Neuronal stem cell (in vitro differentiated cells): ENCODE measurements at regions not wholly inside any gene's neighbourhood (a gene's known extent, or its start where the extent isn't known, plus 50 kb on each side); places are given as distances from the start of the nearest gene placed in this dataset.
"Not testable (repeated sequence)": the region's sequence is repeated elsewhere in the genome, so short reads cannot be mapped to it uniquely, and the experiment has no call there.

Experiments
- DNase-seq: peaks from one replicate; pipeline ENCODE4 v3.0.0-alpha.2; 2013; ENCODE audit warnings: low spot score
- H2AFZ ChIP-seq: one replicate; pipeline ENCODE4 v1.6.1; 2013; ENCODE audit warnings: mild to moderate bottlenecking, low read length, inconsistent platforms
- H2AK5ac ChIP-seq: 2 replicates; pipeline ENCODE4 v1.6.1; 2013; ENCODE audit warnings: low read depth, mild to moderate bottlenecking, inconsistent platforms, low read length, moderate library complexity, mixed read lengths
- H2BK120ac ChIP-seq: 2 replicates; pipeline ENCODE4 v1.6.1; 2013; ENCODE audit warnings: low read depth, mild to moderate bottlenecking, inconsistent platforms, low read length, moderate library complexity, mixed read lengths
- H2BK12ac ChIP-seq: one replicate; pipeline ENCODE4 v1.6.1; 2013; ENCODE audit warnings: low read length, inconsistent platforms
- H2BK15ac ChIP-seq: 2 replicates; pipeline ENCODE4 v1.6.1; 2013; ENCODE audit warnings: mild to moderate bottlenecking, low read length, inconsistent platforms, mixed read lengths
- H2BK5ac ChIP-seq: one replicate; pipeline ENCODE4 v1.6.1; 2013; ENCODE audit warnings: inconsistent platforms, mild to moderate bottlenecking, low read length, moderate library complexity
- H3K14ac ChIP-seq: one replicate; pipeline ENCODE4 v1.6.1; 2013; ENCODE audit warnings: low read length, inconsistent platforms
- H3K18ac ChIP-seq: 2 replicates; pipeline ENCODE4 v1.6.1; 2013; ENCODE audit warnings: low read length, inconsistent platforms
- H3K23ac ChIP-seq: 2 replicates; pipeline ENCODE4 v1.6.1; 2013; ENCODE audit warnings: low read depth, mild to moderate bottlenecking, mixed read lengths, low read length, inconsistent platforms; ENCODE audit not compliant: poor library complexity
- H3K27ac ChIP-seq: replicated peaks from 3 replicates; pipeline ENCODE4 v1.5.1; 2013; ENCODE audit warnings: low read length, inconsistent platforms
- H3K27me3 ChIP-seq, 3 experiments: 2 replicates each; pipeline ENCODE4 v1.6.1; 2013; ENCODE audit warnings: low read length in 3 of 3, mild to moderate bottlenecking in 2 of 3, inconsistent platforms in 1 of 3, low read depth in 1 of 3, mixed read lengths in 1 of 3, moderate library complexity in 1 of 3; ENCODE audit not compliant: control insufficient read depth in 3 of 3, insufficient read depth in 3 of 3
- H3K36me3 ChIP-seq, 2 donors: replicated peaks in 1 of 2; 2 replicates each; pipeline ENCODE4 v1.6.1; 2013; ENCODE audit warnings: low read length in 2 of 2; ENCODE audit not compliant: control insufficient read depth in 2 of 2, insufficient read depth in 2 of 2
- H3K4ac ChIP-seq: 2 replicates; pipeline ENCODE4 v1.6.1; 2013; ENCODE audit warnings: inconsistent platforms, mild to moderate bottlenecking, low read length, moderate library complexity
- H3K4me1 ChIP-seq, 2 donors: 1 replicate in 1 of 2; 2 replicates in 1 of 2; pipeline ENCODE4 v1.6.1; 2013; ENCODE audit warnings: low read length in 2 of 2, low read depth in 1 of 2; ENCODE audit not compliant: control insufficient read depth in 2 of 2, insufficient read depth in 1 of 2
- H3K4me2 ChIP-seq: one replicate; pipeline ENCODE4 v1.6.1; 2013; ENCODE audit warnings: mild to moderate bottlenecking, low read length, inconsistent platforms; ENCODE audit not compliant: insufficient read depth, poor library complexity, severe bottlenecking
- H3K4me3 ChIP-seq, 2 donors: 2 replicates each; pipeline ENCODE4 v1.5.1; 2013; ENCODE audit warnings: low read length in 2 of 2, mild to moderate bottlenecking in 2 of 2, inconsistent platforms in 1 of 2, moderate library complexity in 1 of 2
- H3K79me1 ChIP-seq: one replicate; pipeline ENCODE4 v1.6.1; 2013; ENCODE audit warnings: low read depth, mild to moderate bottlenecking, inconsistent platforms, low read length, moderate library complexity
- H3K9ac ChIP-seq: one replicate; pipeline ENCODE4 v1.6.1; 2013; ENCODE audit warnings: mild to moderate bottlenecking, low read depth, low read length, inconsistent platforms; ENCODE audit not compliant: poor library complexity
- H3K9me3 ChIP-seq, 2 donors: replicated peaks in 1 of 2; 2 replicates each; pipeline versions ENCODE3 to v1.6.1; 2013; ENCODE audit warnings: low read length in 2 of 2, mild to moderate bottlenecking in 2 of 2, inconsistent platforms in 1 of 2, low read depth in 1 of 2, mixed read lengths in 1 of 2, moderate library complexity in 1 of 2; ENCODE audit not compliant: control insufficient read depth in 2 of 2, insufficient read depth in 1 of 2
- H4K8ac ChIP-seq: one replicate; pipeline ENCODE4 v1.6.1; 2013; ENCODE audit warnings: low read depth, mild to moderate bottlenecking, inconsistent platforms, low read length, moderate library complexity
- H4K91ac ChIP-seq: one replicate; pipeline ENCODE4 v1.6.1; 2013; ENCODE audit warnings: low read length, low read depth, mild to moderate bottlenecking, inconsistent platforms; ENCODE audit not compliant: poor library complexity
- WGBS, 2 donors: extraction: QIAGEN DNeasy Blood & Tissue Kit; methylation state at CpG; one replicate each; pipeline ENCODE4 v1.1.7; 2013; ENCODE audit warnings: missing lambda C conversion rate in 2 of 2, mixed read lengths in 1 of 2; ENCODE audit not compliant: insufficient read length in 2 of 2, insufficient replicate concordance in 1 of 2; ENCODE audit errors: extremely low coverage in 2 of 2; 5-methylcytosine and 5-hydroxymethylcytosine counted together

DNA sequence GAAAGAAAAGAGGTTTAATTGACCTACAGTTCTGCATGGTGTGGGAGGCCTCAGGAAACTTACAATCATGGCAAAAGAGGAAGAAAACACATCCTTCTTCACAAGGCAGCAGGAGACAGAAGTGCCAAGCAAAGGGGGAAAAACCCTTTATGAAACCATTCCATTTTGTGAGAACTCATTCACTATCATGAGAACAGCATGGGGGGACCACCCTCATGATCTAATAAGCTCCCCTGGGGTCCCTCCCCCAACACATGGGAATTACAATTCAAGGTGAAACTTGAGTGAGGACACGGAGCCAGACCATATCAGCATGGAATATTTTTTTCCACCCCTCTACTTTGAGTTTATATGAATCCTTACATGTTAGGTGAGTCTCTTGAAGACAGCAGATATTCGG lies 173.7 kb downstream of the PHF2 start:
- peaks cover 8 to 9% of the 10 kb centered on the region in 2 donors for H3K9me3 ChIP-seq

DNA sequence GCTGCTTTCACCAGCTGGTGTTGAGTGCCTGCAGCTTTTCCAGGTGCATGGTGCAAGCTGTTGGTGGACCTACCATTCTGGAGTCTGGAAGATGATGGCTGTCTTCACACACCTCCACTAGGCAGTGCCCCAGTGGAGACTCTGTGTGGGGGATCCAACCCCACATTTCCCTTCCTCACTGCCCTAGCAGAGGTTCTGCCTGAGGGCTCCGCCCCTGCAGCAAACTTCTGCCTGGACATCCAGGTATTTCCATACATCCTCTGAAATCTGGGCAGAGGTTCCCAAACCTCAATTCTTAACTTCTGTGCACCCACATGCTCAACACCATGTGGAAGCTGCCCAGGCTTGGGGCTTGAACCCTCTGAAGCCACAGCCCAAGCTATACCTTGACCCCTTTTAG lies 172.4 kb downstream of the PHF2 start:
- WGBS, 2 donors, result no CpG with 5 or more reads among the region's 1 CpG

More for the DNA sequence above, 173.7 kb downstream of the PHF2 start:
- H3K79me1 ChIP-seq, result no peaks in the 10 kb centered on the region
- H3K9ac ChIP-seq, result no peak overlapping the region
- H3K4me2 ChIP-seq, result no peak overlapping the region
- H2AK5ac ChIP-seq, result no peak overlapping the region
- no peaks in the 10 kb centered on the region for H3K4me1 ChIP-seq
- H3K18ac ChIP-seq, result no peak overlapping the region
- H2AFZ ChIP-seq, result no peak overlapping the region
- no peak overlapping the region for H3K4me3 ChIP-seq
- no peak overlapping the region for H2BK15ac ChIP-seq
- no peak overlapping the region for H3K14ac ChIP-seq
- no peak overlapping the region for H3K27ac ChIP-seq
- no peak for DNase-seq
- H3K4ac ChIP-seq, result no peak overlapping the region
- no peak overlapping the region for H4K8ac ChIP-seq
- no peak overlapping the region for H3K23ac ChIP-seq
- no peak overlapping the region for H2BK120ac ChIP-seq
- no peaks in the 10 kb centered on the region for H3K36me3 ChIP-seq
- H2BK12ac ChIP-seq, result no peak overlapping the region
- H2BK5ac ChIP-seq, result no peak overlapping the region
- no peaks in the 10 kb centered on the region for H3K27me3 ChIP-seq
- WGBS, 2 donors, result no CpG with 5 or more reads among the region's 2 CpGs
- no peak overlapping the region for H4K91ac ChIP-seq

DNA sequence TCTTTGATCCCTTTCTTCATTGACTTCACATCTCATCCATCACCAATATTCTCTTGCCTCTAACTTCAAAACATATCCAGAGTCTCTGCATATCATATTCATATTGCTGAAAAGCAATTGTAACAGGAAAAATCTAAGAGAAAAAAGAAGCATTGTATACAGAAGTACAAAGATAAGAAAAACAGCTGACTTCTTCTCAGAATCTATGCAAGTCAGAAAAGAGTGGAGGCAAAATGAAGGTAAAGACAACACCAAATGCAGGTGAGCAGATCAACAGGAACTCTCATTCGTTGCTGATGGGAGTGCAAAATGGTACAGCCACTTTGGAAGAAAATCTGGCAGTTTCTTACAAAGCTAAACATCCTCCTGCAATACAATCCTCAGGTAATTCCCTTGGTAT lies 155.6 kb downstream of the PHF2 start:
- Histone ChIP-seq H3K27me3 (no peaks in the 10 kb centered on the region), H3K18ac (no peak overlapping the region), H3K4ac (no peak overlapping the region), H2BK5ac (no peak overlapping the region), H3K4me2 (no peak overlapping the region), H3K36me3 (no peaks in the 10 kb centered on the region), H3K4me3 (no peak overlapping the region), H3K27ac (no peak overlapping the region), H2BK12ac (no peak overlapping the region), H2BK120ac (no peak overlapping the region), H4K8ac (no peak overlapping the region), H2AFZ (no peak overlapping the region), H3K14ac (no peak overlapping the region), H3K4me1 (no peaks in the 10 kb centered on the region), H3K9ac (no peak overlapping the region), H4K91ac (no peak overlapping the region), H3K23ac (no peak overlapping the region), H3K79me1 (no peaks in the 10 kb centered on the region), H2AK5ac (no peak overlapping the region), H2BK15ac (no peak overlapping the region), H3K9me3 (peaks cover 0 to 5% of the 10 kb centered on the region in 2 donors)
- no peak for DNase-seq
- WGBS, 2 donors, result no CpG with 5 or more reads among the region's 1 CpG

More for the DNA sequence above, 172.4 kb downstream of the PHF2 start:
- not testable (repeated sequence) for H2AFZ ChIP-seq, H3K27ac ChIP-seq, H3K4me3 ChIP-seq, H3K36me3 ChIP-seq, H3K18ac ChIP-seq, H3K79me1 ChIP-seq, H2BK15ac ChIP-seq, H4K8ac ChIP-seq, H3K9me3 ChIP-seq, H3K27me3 ChIP-seq, H3K23ac ChIP-seq, H2BK5ac ChIP-seq, H3K4ac ChIP-seq, H3K4me2 ChIP-seq, H3K14ac ChIP-seq, H3K4me1 ChIP-seq, DNase-seq, H3K9ac ChIP-seq, H2AK5ac ChIP-seq, H4K91ac ChIP-seq, H2BK12ac ChIP-seq, H2BK120ac ChIP-seq

- Histone ChIP-seq H3K36me3 (no peaks in the 10 kb centered on the region), H3K4ac (no peak overlapping the region), H2BK120ac (no peak overlapping the region), H3K4me2 (no peak overlapping the region), H2AK5ac (no peak overlapping the region), H3K23ac (no peak overlapping the region), H3K79me1 (no peaks in the 10 kb centered on the region), H3K27ac (no peak overlapping the region), H3K9me3 (peaks cover 0 to 5% of the 10 kb centered on the region in 2 donors), H4K91ac (no peak overlapping the region), H2BK15ac (no peak overlapping the region), H3K9ac (no peak overlapping the region), H2BK12ac (no peak overlapping the region), H3K4me3 (no peak overlapping the region), H4K8ac (no peak overlapping the region), H3K14ac (no peak overlapping the region), H3K27me3 (no peaks in the 10 kb centered on the region), H2BK5ac (no peak overlapping the region), H2AFZ (no peak overlapping the region), H3K4me1 (no peaks in the 10 kb centered on the region), H3K18ac (no peak overlapping the region)
- no CpG with 5 or more reads among the region's 8 CpGs for WGBS, 2 donors
- no peak for DNase-seq
These were observed 154.3 kb downstream of the PHF2 start for GRCh38 chr9:93730648-93731047.
